Adrenal gland (tissue), 9 donors: ENCODE measurements at regions not wholly inside any gene's neighbourhood (a gene's known extent, or its start where the extent isn't known, plus 50 kb on each side); places are given as distances from the start of the nearest gene placed in this dataset.
"Not testable (repeated sequence)": the region's sequence is repeated elsewhere in the genome, so short reads cannot be mapped to it uniquely, and the experiment has no call there.

ENCODE experiments used
- DNase-seq, 7 donors: peaks; one replicate each; pipeline ENCODE4 v3.0.0-alpha.2; 2019 to 2020
- H3K27ac ChIP-seq, 5 donors: fragments of 200-600 bp; sonication (generic) in 4 of 5; 1 replicate in 3 of 5; 2 replicates in 2 of 5; pipeline versions ENCODE4 v1.5.1 to v1.8.0; 2016 to 2020; ENCODE audit warnings: mild to moderate bottlenecking in 1 of 5
- H3K27me3 ChIP-seq: fragments of 200-600 bp; 2 replicates; pipeline ENCODE4 v1.8.0; 2021
- H3K36me3 ChIP-seq, 2 donors: fragments of 200-600 bp; replicated peaks in 1 of 2; 1 replicate in 1 of 2; 2 replicates in 1 of 2; pipeline versions ENCODE4 v1.5.1 to v1.8.0; 2018 to 2022
- H3K4me1 ChIP-seq, 2 donors: fragments of 200-600 bp; replicated peaks in 1 of 2; 1 replicate in 1 of 2; 2 replicates in 1 of 2; pipeline versions ENCODE4 v1.5.1 to v1.8.0; 2018 to 2021
- H3K4me3 ChIP-seq, 4 donors: fragments of 200-600 bp; sonication (generic) in 3 of 4; one replicate each; pipeline ENCODE4 v1.5.1; 2016 to 2018
- H3K9me3 ChIP-seq, 3 donors: fragments of 200-600 bp; sonication (generic) in 1 of 3; replicated peaks in 1 of 3; 1 replicate in 2 of 3; 2 replicates in 1 of 3; pipeline versions ENCODE4 v1.5.1 to v1.8.0; 2016 to 2021
- CTCF ChIP-seq, 6 experiments: fragments of 450-650 bp in 4 of 6; fragments of 200-600 bp in 2 of 6; sonication (generic) in 1 of 6; IDR thresholded peaks; 1 replicate in 5 of 6; 2 replicates in 1 of 6; pipeline versions ENCODE4 v1.5.1 to v1.8.0; 2016 to 2021; ENCODE audit warnings: antibody characterized with exemption in 6 of 6, mild to moderate bottlenecking in 2 of 6, moderate library complexity in 1 of 6
- POLR2A ChIP-seq, 2 donors: fragments of 450-650 bp; IDR thresholded peaks; one replicate each; pipeline ENCODE4 v1.6.1; 2017; ENCODE audit warnings: antibody characterized with exemption in 2 of 2, mild to moderate bottlenecking in 2 of 2, moderate library complexity in 1 of 2
- WGBS, 4 donors: extraction: QIAGEN DNeasy Blood & Tissue Kit in 2 of 4; methylation state at CpG; one replicate each; pipeline versions ENCODE4 v1.1.5 to v1.1.7; 2013 to 2017; 5-methylcytosine and 5-hydroxymethylcytosine counted together
- intact Hi-C, 2 donors: fragments of 100-400 bp; cut with DNase I; formaldehyde crosslinking; loops; one replicate each; pipeline versions ENCODE4 v1.14.1 to v1.15.0; 2022 to 2023
- donor health status: healthy with polysubstance abuse.
- donor health status: Bipolar disorder and iron deficiency.
- donor health status: DM: yes; HTN: yes; CAD: no.
- donor health status: DM: no; HTN: no; CAD: no.
- donor health status: DM: no; HTN: no; CAD: no.

GRCh38 chr22:25497716-25498115, 66.8 kb upstream of the GRK3 start:
- Histone ChIP-seq H3K4me1 (no peaks in the 10 kb centered on the region), H3K4me3 (no peak overlapping the region), H3K27ac (no peak overlapping the region), H3K36me3 (no peaks in the 10 kb centered on the region), H3K9me3 (no peaks in the 10 kb centered on the region), H3K27me3 (no peaks in the 10 kb centered on the region)
- no peak for DNase-seq
- intact Hi-C loops: no loop called here
- 62 to 88% (median 75%) methylated on average over 2 of the region's 2 CpGs for WGBS, 4 donors
- TF ChIP-seq POLR2A (IDR thresholded peaks at IDR 0.05) (no peak), CTCF (IDR thresholded peaks at IDR 0.05) (no peak)

GRCh38 chr22:25500671-25501070, 63.8 kb upstream of the GRK3 start:
- not testable (repeated sequence) for H3K36me3 ChIP-seq

DNA sequence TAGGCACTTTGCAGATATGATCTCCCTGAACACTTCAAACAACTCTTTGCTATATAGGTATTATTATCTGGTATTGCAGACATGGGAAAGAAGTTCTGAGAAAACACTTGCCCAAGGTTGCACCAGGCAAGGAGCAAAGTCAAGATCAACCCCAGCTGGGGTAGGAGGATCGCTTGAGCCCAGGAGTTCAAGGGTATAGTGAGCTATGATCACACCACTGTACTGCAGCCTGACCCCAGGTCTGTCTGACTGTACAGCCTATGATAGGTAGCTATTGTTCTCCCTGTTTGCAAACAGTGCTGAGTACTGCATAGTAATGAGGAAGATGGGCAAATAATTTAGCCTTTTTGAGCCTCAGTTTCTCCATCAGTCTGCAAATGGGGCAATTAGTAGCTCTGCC, 60.5 kb upstream of the GRK3 start:
- intact Hi-C loops: not testable (repeated sequence)

More at GRCh38 chr22:25500671-25501070, 63.8 kb upstream of the GRK3 start:
- 62 to 96% (median 82%) methylated on average over 3 of the region's 3 CpGs for WGBS, 4 donors
- H3K4me3 ChIP-seq, H3K27ac ChIP-seq, H3K9me3 ChIP-seq, H3K27me3 ChIP-seq, H3K4me1 ChIP-seq, intact Hi-C loops, DNase-seq: not testable (repeated sequence)

GRCh38 chr22:25508161-25508560, 56.3 kb upstream of the GRK3 start:
- TF ChIP-seq CTCF (IDR thresholded peaks at IDR 0.05) (no peak), POLR2A (IDR thresholded peaks at IDR 0.05) (no peak)
- Histone ChIP-seq H3K4me3 (no peak overlapping the region), H3K36me3 (no peaks in the 10 kb centered on the region), H3K4me1 (no peaks in the 10 kb centered on the region), H3K27me3 (no peaks in the 10 kb centered on the region), H3K9me3 (no peaks in the 10 kb centered on the region), H3K27ac (no peak overlapping the region)
- WGBS, 4 donors: 62 to 95% (median 87%) methylated on average over 3 of the region's 3 CpGs
- intact Hi-C loops: no loop called here
- DNase-seq: no peak

More for the DNA sequence above, 60.5 kb upstream of the GRK3 start:
- not testable (repeated sequence) for H3K36me3 ChIP-seq, H3K27ac ChIP-seq, DNase-seq, H3K4me1 ChIP-seq, H3K27me3 ChIP-seq, H3K4me3 ChIP-seq, H3K9me3 ChIP-seq
- 69 to 88% (median 83%) methylated on average over 1 of the region's 1 CpG; no CpG with 5 or more reads in 1 of the 4 donors for WGBS, 4 donors

DNA sequence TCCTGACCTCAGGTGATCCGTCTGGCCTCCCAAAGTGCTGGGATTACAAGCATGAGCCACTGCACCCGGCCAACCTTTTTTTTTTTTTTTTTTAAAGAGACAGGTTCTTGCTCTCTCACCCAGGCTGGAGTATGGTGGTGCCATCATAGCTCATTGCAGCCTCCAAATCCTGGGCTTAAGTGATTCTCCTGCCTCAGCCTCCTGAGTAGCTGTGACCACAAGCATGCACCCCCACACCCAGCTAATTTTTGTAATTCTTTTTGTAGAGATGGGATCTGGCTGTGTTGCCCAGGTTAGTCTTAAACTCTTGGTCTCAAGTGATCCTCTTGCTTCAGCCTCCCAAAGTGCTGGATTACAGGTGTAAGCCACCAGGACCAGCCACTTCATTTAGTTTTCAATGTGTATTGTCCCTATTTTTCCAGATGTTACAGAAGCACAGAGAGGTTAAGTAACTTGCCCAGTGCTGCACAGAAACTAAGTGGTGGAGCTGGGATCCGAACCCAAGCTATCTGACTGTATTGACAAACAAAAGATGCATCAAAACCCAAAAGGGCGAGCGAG, 55.6 kb upstream of the GRK3 start:
- no peak overlapping the region for H3K4me3 ChIP-seq
- no peaks in the 10 kb centered on the region for H3K36me3 ChIP-seq
- TF ChIP-seq CTCF (IDR thresholded peaks at IDR 0.05) (no peak), POLR2A (IDR thresholded peaks at IDR 0.05) (no peak)
- H3K4me1 ChIP-seq: no peaks in the 10 kb centered on the region
- 63 to 83% (median 75%) methylated on average over 5 of the region's 5 CpGs for WGBS, 4 donors
- H3K9me3 ChIP-seq: no peaks in the 10 kb centered on the region
- no peak overlapping the region for H3K27ac ChIP-seq
- intact Hi-C loops: no loop called here
- DNase-seq: no peak
- H3K27me3 ChIP-seq: no peaks in the 10 kb centered on the region
